GM08714 (cell line): ENCODE measurements at regions not wholly inside any gene's neighbourhood (a gene's known extent, or its start where the extent isn't known, plus 50 kb on each side); places are given as distances from the start of the nearest gene placed in this dataset.

ENCODE experiments used
- H3K4me3 ChIP-seq: fragments of 200-500 bp; sonication (Bioruptor generic); 2 replicates; pipeline ENCODE4 v1.5.1; 2014; ENCODE audit warnings: mild to moderate bottlenecking, low read length, inconsistent platforms
- ZNF274 ChIP-seq: IDR thresholded peaks from 2 replicates; pipeline ENCODE4 v1.6.1; 2012; ENCODE audit warnings: mild to moderate bottlenecking, low read depth, low read length

DNA sequence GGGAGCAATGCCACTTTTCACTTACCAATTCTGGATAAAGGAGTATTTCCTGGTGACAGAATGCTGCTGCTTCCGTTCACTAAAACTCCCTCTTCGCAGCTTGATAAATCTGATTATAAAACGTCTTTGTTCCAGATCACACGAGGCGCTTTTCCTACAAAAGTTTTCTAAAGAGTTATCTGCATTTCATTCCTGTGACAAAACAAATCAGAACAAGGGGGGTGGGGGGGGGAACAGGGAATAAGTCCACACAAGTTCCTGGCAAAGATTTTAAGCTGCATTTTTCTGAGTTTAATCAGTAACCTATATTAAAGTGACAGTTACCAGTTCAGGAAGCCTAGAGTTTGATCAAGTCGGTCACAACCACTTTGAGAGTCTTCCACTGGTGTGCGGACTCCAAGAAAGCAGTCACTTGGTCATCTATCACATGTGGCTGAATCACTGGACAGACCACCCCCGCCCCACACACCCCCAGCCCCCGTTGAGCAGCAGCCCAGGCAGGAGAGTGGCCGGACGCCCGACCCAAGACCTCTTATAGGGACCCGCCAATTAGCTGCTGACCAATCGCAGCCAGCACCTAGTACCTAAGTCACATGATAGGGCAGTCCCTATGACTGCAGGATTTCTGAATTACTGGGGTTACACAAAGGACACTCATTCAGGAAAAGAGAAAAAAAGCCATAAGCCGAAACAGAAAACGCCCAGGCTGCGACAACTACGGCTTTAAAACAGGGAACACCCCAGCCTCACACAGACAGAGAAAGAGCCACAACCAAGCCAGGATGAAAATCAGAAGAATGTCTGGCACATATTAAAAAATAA is 569.3 kb upstream of the DIPK2B start:
- TF ChIP-seq ZNF274 = no peak
- H3K4me3 ChIP-seq = peak overlapping the region; percentile 84

DNA sequence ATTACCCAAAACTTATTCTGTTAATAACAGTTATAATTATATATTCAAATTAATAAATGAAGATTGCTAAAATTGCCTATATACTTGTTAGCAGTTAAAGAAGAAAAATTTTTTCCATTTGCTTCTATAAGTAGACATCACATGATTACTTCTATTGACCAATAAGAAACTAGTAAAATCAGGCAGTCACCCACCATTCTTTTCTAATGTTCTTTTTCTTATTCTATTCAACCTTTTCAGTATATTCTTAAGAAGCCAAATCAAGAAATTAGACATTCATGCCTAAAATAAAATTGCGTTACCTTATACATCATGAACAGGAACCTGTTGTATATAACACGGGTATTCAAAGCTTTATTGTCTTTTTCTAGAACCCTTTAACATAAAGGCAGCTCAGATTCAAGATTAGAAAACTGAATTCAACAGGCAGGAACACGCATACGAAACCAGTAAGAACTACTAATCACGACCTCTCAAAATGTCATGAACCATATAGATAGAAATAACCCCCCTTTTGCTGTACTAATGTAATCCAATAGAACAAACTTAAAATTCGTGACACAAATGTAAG is 568.1 kb upstream of the DIPK2B start:
- TF ChIP-seq ZNF274 = no peak
- H3K4me3 ChIP-seq = peak overlapping the region; percentile 84; the same call in 1 of the 2 replicates

DNA sequence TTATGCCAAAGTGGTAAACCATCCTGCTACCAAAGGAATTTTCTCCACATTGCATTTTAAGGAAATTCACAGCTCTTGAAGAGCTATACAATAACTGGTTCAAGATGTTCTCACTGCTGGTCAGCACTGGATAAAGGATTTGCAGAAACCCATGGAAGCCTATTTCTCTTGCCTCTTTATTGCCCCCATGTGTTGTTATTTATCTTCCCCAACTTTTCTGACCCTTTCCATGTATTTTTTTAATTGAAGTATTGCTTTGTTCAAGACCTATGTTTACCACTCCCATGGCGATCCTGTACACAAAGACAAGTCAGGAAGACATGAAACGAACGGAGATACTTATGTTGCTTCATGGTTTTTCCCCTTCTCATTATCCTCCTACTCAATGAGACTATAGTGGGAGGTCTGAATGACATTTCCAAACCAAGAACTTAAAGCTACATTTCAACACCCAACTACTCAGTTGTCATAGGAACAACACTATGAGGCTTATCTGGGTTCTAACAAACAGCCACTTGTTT is 566.4 kb upstream of the DIPK2B start:
- peak overlapping the region; percentile 46; the same call in 1 of the 2 replicates for H3K4me3 ChIP-seq
- TF ChIP-seq ZNF274 = no peak

DNA sequence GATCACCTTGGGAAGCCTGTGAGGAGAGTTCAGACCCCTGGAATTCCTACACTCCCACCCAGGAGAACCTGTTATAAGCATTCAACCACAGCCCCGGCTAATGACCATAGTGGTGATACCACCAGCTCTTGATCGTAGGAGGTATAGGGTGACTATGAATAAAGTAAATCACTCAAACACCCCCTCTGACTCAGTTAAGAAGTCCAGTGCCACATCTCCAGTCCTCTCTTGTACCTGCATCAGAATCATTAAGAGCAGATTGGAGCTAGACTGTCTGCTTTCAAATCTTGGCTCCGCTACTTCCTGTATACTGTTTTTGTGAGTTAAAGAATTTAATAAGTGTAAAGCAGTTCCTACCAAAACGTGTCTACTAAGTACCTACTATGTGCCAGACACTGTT is 565.1 kb upstream of the DIPK2B start:
- TF ChIP-seq ZNF274 = no peak
- H3K4me3 ChIP-seq = no peak overlapping the region

DNA sequence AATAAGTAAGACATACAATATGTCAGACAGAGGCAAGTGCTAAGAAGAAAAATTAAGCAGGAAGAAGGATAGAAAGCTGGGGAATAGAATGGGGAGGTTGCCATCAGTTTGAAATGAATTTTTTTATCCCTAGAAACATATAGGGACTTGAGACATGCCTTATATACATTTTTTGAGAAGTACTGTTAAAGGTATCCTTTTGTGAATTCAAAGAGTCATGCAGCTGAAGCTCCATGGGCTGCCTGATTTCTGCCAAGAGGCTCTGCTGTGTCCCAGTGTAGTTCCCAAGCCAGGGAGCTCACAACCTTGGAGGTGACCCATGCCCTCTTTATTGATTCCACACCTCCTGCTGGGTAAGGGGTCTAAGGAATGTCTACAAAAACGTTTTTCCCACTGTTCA is 564.6 kb upstream of the DIPK2B start:
- TF ChIP-seq ZNF274 = no peak
- H3K4me3 ChIP-seq = no peak overlapping the region

DNA sequence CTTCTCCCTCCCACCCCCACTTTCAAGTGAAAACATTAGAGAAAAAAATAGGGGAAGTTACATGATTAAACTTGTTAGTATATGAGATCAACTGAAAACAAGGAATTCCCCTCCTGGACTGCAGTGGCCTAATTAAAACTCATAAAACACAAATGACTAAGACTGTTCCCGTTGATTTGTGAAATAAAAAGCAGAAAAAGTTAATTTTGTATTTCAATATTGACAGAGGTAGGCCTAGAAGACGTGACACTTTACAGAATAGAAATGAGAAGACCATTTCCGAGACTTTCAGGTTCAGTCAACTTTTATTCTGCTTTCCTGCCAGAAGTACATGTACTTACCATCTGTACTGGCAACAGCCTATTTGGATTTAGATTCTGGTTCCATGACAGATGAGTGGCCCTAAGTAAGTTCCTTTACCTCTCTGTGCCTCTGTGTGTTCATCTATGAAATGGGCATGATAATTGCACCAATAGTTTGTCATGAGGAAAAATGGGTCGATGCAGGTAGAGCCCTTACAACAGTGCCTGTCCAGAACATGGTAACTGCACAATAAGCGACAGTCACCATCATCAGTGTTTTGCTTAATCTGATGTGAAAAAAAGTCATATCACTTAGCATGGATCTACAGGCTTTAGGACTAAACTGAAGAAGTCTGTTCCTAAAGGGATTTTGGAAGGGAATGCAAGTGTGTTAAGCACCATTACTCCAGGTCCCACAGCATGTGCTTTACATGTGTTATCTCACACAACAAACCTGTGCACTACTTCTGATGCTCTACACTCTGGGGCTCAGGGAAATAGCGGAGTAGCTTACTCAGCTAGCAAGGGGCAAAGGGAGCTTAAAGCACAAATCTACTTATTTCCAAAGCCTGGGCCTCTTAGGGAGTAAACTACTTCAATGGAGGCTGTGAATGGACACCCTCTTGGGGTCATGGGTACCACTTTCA is 562.3 kb upstream of the DIPK2B start:
- H3K4me3 ChIP-seq = 0 out of 2 replicates have a peak overlapping the region, but pooled peaks have one; percentile 28
- TF ChIP-seq ZNF274 = no peak

DNA sequence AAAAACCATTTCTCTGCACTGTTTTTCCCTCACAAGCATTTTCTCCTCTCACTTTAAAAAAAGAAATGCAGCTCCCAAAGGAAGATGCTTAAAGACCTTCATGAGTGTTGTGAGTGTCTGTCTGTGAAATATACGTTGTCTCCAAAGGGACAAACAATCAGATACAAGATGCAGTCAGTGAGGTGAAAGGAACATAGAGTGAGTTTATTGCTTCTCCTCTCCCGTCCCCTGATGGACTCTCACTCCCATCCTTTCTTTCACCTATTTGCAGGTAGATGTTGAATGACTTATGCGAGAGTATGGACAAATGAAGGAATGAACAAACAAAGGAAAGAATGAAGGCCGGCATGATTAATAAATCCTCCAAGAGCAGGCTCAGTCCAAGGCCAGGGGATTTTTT is 561.2 kb upstream of the DIPK2B start:
- TF ChIP-seq ZNF274 = no peak
- no peak overlapping the region for H3K4me3 ChIP-seq

DNA sequence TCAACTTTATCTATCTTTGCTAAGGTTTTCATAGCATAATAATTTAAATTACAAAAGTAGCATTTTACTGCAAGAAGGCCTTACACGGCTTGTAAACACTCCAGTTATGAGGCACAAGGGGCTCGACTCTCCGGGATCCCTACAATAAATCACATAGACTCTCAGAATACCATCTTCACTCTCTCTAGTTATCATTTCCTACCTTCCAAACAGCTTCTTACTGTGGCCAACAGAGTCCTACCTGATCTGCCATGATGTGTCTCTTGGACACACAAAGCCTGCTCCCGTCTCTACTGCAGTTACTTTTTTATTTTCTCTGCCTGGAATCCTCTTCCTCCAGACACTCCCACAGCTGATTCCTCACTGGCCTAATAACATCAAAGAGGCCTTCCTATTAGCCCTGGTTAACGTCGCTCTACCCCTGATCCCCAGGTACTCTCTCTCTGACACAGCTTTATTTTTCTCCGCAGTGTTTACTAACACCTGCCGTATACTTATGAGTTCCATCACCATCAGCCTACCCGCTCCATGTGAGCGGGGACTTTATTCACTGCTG is 559.6 kb upstream of the DIPK2B start:
- H3K4me3 ChIP-seq = no peak overlapping the region
- no peak for TF ChIP-seq ZNF274

DNA sequence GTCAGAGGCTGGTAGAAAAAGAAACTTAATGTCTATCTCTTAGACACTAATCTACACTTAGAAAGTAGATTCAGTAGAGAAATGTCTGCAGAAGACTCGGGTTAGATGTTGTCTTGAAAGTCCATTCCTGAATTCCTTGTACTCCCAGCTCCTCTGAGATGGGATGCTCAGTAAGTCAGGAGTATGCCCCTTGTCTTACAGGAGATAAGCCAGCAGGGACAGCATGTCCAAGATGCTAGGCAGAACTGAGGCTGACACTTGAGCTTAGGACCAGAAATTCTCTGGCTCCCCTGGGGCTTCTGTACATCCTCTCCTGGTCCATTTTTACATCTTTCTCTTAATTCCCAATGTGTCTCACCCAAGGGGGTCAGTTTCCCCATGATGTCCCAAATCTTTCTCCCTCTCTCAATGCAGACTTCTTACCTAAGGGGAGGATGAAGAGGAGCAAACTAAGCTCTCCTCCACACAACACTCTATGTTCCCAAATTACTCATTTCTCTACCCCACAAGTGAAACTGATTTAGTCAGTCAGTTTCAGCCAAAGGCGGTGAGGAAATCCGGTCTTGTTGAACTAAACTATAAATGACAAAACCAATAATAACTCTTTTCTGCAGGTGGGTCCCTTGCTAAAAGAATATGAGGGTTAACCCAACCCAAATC is 558.2 kb upstream of the DIPK2B start:
- H3K4me3 ChIP-seq = peak overlapping the region; percentile 50; the same call in 1 of the 2 replicates
- no peak for TF ChIP-seq ZNF274

DNA sequence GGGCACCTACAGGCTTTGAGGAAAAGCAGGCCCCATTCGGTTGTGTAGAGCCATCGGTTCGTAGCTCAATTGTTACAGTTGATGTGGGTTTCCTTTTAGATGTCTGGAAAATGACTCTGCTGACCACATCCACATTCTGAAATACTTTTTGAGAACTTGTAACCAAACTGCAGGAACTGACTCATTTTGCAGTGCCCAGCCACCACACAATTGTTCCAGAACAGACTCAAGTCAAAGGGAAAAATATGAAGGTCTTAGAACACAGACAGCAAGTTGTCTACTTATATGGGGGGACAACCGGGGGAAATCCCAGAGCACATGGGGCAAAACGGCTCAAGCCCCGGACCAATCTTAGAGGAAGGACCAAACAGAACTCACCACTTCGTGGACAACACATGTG is 557.6 kb upstream of the DIPK2B start:
- H3K4me3 ChIP-seq = no peak overlapping the region; the same call in 1 of the 2 replicates
- TF ChIP-seq ZNF274 = no peak

DNA sequence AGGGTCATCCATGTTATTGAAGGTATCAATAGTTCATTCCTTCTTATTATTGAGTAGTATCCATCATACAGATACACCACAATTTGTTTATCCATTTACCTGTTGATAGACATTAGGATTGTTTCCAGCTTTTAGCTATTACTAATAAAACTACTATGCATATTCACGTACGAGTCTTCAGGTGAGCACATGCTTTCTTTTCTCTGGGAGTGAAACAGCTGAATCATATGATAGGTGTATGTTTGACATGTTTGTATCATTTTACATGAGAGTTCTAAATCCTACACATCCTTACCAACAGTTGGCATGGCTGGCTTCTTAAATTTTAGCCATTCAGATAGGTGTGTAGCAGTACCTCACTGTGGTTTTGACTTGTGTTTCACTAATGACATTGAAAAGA is 556.6 kb upstream of the DIPK2B start:
- TF ChIP-seq ZNF274 = no peak
- H3K4me3 ChIP-seq = no peak overlapping the region

DNA sequence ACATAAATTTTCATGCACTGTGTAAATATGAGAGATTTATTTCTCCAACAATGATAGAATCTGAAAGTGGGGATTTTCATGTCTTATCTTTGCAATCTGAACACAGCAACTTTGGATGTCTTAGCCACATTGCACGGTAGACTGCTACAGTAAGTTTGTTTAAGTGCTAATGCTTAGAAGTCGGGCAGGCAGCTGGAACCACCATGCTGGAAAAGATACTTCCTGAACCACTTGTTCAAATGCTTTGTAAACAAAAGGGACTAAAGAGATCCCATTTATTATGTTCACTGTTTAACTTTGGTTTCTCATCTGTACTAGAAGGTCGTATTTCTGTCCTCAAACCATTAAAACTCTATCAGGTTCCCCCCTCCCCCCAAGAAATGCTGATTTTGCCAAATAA is 555.9 kb upstream of the DIPK2B start:
- TF ChIP-seq ZNF274 = no peak
- no peak overlapping the region for H3K4me3 ChIP-seq

DNA sequence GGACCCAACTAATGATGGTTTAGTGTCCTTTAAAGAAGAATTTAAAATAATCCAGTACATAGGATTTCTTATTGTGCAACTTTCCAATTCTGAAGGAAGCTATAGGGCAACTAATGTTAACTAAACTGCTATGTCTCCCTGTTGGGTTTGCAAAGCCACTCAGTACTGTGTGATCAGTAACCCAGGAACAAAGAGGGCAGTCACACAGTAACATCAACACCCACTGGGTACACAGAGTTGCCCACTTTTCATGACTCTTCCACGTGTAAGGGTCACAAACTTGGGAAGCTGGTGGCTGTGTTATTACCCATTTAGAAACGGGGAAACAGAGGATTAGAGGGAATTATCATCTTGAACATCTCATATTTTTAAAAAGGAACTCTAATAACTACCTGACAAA is 555.0 kb upstream of the DIPK2B start:
- TF ChIP-seq ZNF274 = no peak
- no peak overlapping the region for H3K4me3 ChIP-seq
